ENCODE measurements at regions not wholly inside any gene's neighbourhood (a gene's known extent, or its start where the extent isn't known, plus 50 kb on each side); places are given as distances from the start of the nearest gene placed in this dataset.

- TF ChIP-seq CTCF (IDR thresholded peaks at IDR 0.05; ENCODE audit: low read length) (no peak), EZH2 (optimal IDR thresholded peaks at IDR 0.05; ENCODE audit: low read depth, low read length) (no peak)
Observed at GRCh38 chr4:176614793-176615192, 177.9 kb downstream of the VEGFC start.
